Suprapubic skin (tissue), 4 donors: ENCODE measurements at regions not wholly inside any gene's neighbourhood (a gene's known extent, or its start where the extent isn't known, plus 50 kb on each side); places are given as distances from the start of the nearest gene placed in this dataset.

Experiments
- DNase-seq, 2 donors: peaks; one replicate each; pipeline ENCODE4 v3.0.0-alpha.2; 2019; ENCODE audit warnings: low spot score in 2 of 2
- H3K27ac ChIP-seq: fragments of 200-600 bp; sonication (generic); one replicate; pipeline ENCODE4 v1.5.1; 2019
- H3K27me3 ChIP-seq: fragments of 200-600 bp; sonication (generic); one replicate; pipeline ENCODE4 v1.5.1; 2019
- H3K36me3 ChIP-seq: fragments of 200-600 bp; sonication (generic); one replicate; pipeline ENCODE4 v1.5.1; 2019
- H3K4me1 ChIP-seq: fragments of 200-600 bp; sonication (generic); one replicate; pipeline ENCODE4 v1.5.1; 2019
- H3K4me3 ChIP-seq: fragments of 200-600 bp; sonication (generic); one replicate; pipeline ENCODE4 v1.5.1; 2019; ENCODE audit warnings: mild to moderate bottlenecking
- H3K9me3 ChIP-seq: fragments of 200-600 bp; sonication (generic); one replicate; pipeline ENCODE4 v1.5.1; 2019
- CTCF ChIP-seq, 2 donors: fragments of 200-600 bp in 1 of 2; fragments of 450-650 bp in 1 of 2; sonication (generic) in 1 of 2; IDR thresholded peaks; one replicate each; pipeline ENCODE4 v1.5.1; 2016 to 2019; ENCODE audit warnings: antibody characterized with exemption in 2 of 2, mild to moderate bottlenecking in 1 of 2, moderate library complexity in 1 of 2
- EP300 ChIP-seq: sonication (generic); formaldehyde crosslinking; IDR thresholded peaks from one replicate; pipeline ENCODE4 v1.6.1; 2017; ENCODE audit warnings: antibody characterized with exemption
- POLR2A ChIP-seq, 2 donors: fragments of 450-650 bp; IDR thresholded peaks; one replicate each; pipeline ENCODE4 v1.6.1; 2017; ENCODE audit warnings: antibody characterized with exemption in 2 of 2, mild to moderate bottlenecking in 2 of 2, moderate library complexity in 2 of 2
- POLR2AphosphoS5 ChIP-seq, 3 donors: sonication (generic); formaldehyde crosslinking; IDR thresholded peaks; one replicate each; pipeline ENCODE4 v1.6.1; 2017; ENCODE audit warnings: antibody characterized with exemption in 3 of 3
- WGBS: methylation state at CpG from one replicate; pipeline ENCODE4 v1.1.5; 2018; 5-methylcytosine and 5-hydroxymethylcytosine counted together

GRCh38 chr13:80151016-80151415 is 189.9 kb downstream of the SPRY2 start:
- no peaks in the 10 kb centered on the region for H3K9me3 ChIP-seq
- H3K4me3 ChIP-seq, result no peak overlapping the region
- H3K27ac ChIP-seq, result no peak overlapping the region
- H3K36me3 ChIP-seq, result no peaks in the 10 kb centered on the region
- TF ChIP-seq POLR2AphosphoS5 (IDR thresholded peaks at IDR 0.05) (no peak), EP300 (no peak), POLR2A (IDR thresholded peaks at IDR 0.05) (no peak), CTCF (IDR thresholded peaks at IDR 0.05) (no peak)
- DNase-seq, result no peak
- no peaks in the 10 kb centered on the region for H3K4me1 ChIP-seq
- H3K27me3 ChIP-seq, result no peaks in the 10 kb centered on the region

DNA sequence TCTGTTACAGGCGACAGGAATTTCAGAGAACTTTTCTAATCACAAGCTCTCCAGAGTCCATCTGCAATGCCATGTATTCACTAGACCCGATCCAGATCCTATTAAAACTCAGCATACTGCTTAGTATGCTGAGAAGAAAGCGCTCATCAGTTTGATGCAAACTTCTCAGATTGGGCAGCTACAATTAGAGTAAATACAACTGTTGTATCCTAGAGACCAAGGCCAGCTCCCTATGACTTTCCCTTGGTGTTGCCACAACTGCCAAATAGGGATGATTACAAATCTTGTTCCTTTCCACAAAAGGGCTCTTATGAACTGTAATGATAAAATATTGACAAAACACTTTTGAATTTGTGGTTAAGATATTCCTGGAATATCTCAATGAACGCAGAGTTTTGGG is 191.2 kb downstream of the SPRY2 start:
- WGBS, result 94% methylated on average over 4 of the region's 4 CpGs
- TF ChIP-seq POLR2AphosphoS5 (IDR thresholded peaks at IDR 0.05), result no peak
- no peak for TF ChIP-seq CTCF (IDR thresholded peaks at IDR 0.05)
- no peak for TF ChIP-seq POLR2A (IDR thresholded peaks at IDR 0.05)
- TF ChIP-seq EP300, result no peak
- Histone ChIP-seq H3K9me3 (no peaks in the 10 kb centered on the region), H3K36me3 (no peaks in the 10 kb centered on the region), H3K27me3 (no peaks in the 10 kb centered on the region), H3K27ac (no peak overlapping the region), H3K4me3 (no peak overlapping the region), H3K4me1 (no peaks in the 10 kb centered on the region)
- DNase-seq, result no peak

GRCh38 chr13:80145171-80145690 is 195.7 kb downstream of the SPRY2 start:
- H3K4me1 ChIP-seq, result peaks cover 5% of the 10 kb centered on the region
- DNase-seq, result no peak
- no peaks in the 10 kb centered on the region for H3K27me3 ChIP-seq
- TF ChIP-seq POLR2AphosphoS5 (IDR thresholded peaks at IDR 0.05) (no peak), CTCF (IDR thresholded peaks at IDR 0.05) (no peak), EP300 (no peak), POLR2A (IDR thresholded peaks at IDR 0.05) (no peak)
- WGBS, result 70% methylated on average over 3 of the region's 3 CpGs
- no peak overlapping the region for H3K4me3 ChIP-seq
- H3K27ac ChIP-seq, result no peak overlapping the region
- no peaks in the 10 kb centered on the region for H3K9me3 ChIP-seq
- H3K36me3 ChIP-seq, result no peaks in the 10 kb centered on the region

DNA sequence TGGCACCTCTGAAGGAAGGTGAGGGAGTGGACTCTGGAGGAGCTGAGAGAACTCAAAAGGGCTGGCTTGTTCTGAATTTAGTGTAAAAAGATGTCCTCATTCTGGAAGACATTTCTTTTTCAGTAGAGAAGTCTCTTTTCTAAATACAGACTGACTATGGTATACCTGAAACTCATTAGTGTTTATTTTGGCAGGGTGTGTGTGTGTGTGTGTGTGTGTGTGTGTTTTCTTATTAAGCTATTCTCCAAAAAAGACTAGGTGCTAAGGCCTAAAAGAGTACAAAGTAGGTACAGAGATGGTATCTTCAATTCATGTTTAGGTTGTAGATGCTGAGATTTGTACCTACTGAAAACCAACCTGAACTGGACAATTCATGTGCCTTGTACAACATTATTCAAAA is 196.4 kb downstream of the SPRY2 start:
- TF ChIP-seq EP300 (no peak), POLR2AphosphoS5 (IDR thresholded peaks at IDR 0.05) (no peak), POLR2A (IDR thresholded peaks at IDR 0.05) (no peak), CTCF (IDR thresholded peaks at IDR 0.05) (no peak)
- H3K4me3 ChIP-seq, result no peak overlapping the region
- H3K27me3 ChIP-seq, result no peaks in the 10 kb centered on the region
- no peaks in the 10 kb centered on the region for H3K9me3 ChIP-seq
- H3K4me1 ChIP-seq, result peaks cover 5% of the 10 kb centered on the region
- DNase-seq, result no peak
- no peak overlapping the region for H3K27ac ChIP-seq
- no peaks in the 10 kb centered on the region for H3K36me3 ChIP-seq

- H3K27me3 ChIP-seq, result no peaks in the 10 kb centered on the region
- WGBS, result 60% methylated on average over 7 of the region's 7 CpGs
- no peaks in the 10 kb centered on the region for H3K36me3 ChIP-seq
- H3K4me1 ChIP-seq, result peaks cover 5% of the 10 kb centered on the region
- no peak overlapping the region for H3K4me3 ChIP-seq
- H3K9me3 ChIP-seq, result no peaks in the 10 kb centered on the region
- H3K27ac ChIP-seq, result no peak overlapping the region
- DNase-seq, result no peak
- no peak for TF ChIP-seq POLR2AphosphoS5 (IDR thresholded peaks at IDR 0.05)
- TF ChIP-seq POLR2A (IDR thresholded peaks at IDR 0.05), result no peak
- TF ChIP-seq EP300, result no peak
- TF ChIP-seq CTCF (IDR thresholded peaks at IDR 0.05), result no peak
Observed at GRCh38 chr13:80141123-80141849, 199.6 kb downstream of the SPRY2 start.
